ENCODE measurements at regions not wholly inside any gene's neighbourhood (a gene's known extent, or its start where the extent isn't known, plus 50 kb on each side); places are given as distances from the start of the nearest gene placed in this dataset.

DNA sequence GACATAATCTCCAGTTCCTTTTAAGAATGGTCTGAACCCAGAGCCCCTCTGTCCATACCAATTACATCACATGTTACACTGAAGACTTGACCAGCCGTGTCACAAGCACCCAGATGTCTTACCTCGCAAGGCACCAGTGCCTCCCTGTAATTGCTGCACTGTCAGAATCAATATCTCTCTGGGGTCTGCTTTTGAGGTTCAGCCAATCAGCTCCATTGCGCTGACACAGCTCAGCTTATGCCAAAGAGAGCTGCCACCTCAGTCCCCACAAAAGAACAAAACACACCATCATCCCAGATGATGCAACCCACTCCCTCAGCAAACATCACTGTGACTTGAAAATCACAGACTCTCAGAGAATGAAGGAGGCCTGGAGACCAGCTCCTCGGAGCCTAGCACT, 82.5 kb upstream of the SORBS2 start:
- no peak for DNase-seq (ENCODE audit: low spot score)

DNA sequence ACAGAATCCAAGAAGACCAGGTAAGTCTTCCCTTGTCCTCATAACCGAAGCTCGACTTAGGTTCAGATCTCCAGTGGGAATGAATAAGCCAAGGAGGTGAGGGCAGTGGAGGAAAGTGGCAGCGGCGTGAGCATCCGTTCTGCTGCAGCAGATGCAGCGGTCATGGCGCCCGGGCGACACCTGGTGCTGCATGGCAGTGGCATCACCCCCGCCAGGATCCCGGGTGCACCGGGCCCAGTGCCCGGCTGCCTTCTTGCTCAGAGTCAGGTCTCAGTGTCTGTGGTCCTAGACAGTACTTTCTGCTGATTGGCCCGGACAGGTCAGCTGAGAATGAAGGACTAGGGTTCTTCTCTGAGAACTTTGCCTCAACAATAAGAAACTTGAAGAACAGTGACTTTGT, 83.4 kb upstream of the SORBS2 start:
- no peak for DNase-seq (ENCODE audit: low spot score)

DNA sequence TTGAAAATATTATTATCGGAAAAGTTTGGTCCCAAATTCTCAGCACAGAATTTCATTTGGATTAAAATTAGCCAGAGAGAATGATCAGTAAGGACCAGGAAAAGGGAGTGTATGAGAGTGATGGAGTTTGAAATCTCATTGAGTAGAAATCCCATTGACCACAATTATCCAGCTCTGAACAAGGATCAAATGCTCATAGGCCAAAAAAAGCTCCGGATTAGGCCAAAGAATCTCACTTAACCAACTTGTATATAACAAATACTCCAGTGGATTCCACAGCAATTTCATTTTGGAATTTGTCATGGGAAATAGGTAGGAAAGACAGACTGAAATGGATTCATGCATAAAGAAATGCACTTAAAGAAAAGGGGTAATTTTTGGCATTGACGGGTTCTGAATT, 83.9 kb upstream of the SORBS2 start:
- DNase-seq (ENCODE audit: low spot score): no peak

DNA sequence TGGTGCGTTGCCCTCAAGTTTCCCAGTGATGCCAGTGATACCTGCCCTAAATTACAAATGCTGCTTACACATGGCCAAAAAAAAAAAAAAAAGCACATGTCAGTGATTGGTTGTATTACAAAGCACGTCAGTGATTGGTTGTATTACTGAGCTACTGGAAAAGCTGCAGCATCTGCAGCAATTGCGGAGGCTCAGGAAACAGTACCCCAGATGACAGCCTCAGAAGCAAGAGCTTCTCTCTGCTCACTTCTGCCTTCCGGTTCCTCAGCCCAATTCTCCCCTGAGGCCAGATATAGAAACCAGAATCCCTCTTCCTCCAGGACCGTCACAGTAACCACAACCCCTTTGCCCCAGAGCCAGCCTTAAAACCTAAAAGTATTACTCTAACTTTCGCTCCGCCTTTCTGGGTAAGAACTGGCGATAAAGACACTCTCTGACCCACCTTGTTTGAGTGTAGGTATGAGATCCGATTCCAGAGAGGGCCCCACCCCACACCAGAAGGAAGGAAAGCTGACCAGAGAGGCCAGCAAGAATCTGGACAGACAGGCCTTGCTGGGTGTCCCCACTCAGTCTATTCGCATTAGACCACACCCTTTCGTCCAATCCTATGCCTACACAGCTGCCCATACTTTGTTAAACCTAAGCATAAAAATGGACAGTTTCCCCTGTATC, 85.0 kb upstream of the SORBS2 start:
- no peak for DNase-seq (ENCODE audit: low spot score)

DNA sequence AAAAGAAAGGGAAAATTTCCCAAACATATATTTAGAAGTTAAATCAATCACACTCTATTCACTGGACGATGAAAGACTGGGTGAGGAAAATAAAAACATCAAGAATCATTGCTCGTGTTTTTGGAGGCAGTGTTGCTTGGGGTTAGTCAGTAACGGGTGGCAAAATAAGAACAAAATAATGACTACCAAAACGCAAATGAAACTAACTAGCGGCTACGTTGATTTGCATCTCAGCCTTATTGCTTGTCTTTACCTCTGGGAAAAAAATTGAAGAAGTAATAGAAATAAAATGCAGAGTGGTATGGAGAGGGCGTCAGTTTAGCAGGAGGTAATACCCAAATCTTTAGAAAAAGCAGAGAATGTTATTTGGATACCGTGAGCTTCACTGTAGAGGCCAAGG, 86.4 kb upstream of the SORBS2 start:
- DNase-seq (ENCODE audit: low spot score): no peak

DNA sequence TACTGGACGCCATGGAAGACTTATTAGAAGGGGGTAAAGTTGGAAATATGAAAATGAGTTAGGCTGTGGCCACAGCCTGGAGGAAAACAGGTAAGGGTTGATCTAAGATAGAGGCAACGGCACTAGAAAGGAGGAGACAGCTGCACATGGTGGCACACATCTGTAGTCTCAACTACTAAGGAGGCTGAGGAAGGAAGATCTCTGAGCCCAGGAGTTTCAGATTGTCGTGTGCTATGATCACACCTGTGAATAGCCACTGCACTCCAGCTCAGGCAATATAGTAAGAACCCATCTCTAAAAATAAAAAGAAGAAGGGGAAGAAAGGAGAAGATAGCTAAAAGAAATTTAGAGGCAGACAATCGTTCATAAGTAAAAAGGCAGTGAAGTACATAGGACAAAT, 87.8 kb upstream of the SORBS2 start:
- no peak for DNase-seq (ENCODE audit: low spot score)

DNA sequence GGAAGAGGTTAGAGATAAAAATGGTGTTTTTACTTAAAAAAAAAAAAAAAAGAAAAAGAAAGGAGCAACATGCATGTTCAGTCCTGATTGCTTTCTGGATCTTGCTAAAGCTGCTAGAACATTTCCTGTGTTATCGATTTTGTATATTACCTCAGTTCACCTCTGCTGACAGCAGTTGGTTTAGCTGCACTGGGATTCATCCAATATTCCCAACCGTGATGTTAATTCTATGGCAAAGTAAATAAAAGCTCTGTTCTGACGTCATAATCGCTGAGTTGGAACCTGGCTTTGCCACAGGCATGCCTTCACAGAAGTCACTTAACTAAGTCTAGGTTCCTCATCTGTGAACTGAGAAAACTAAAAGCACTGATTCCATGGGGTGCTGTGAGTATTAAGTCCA, 90.7 kb upstream of the SORBS2 start:
- DNase-seq (ENCODE audit: low spot score): no peak

DNA sequence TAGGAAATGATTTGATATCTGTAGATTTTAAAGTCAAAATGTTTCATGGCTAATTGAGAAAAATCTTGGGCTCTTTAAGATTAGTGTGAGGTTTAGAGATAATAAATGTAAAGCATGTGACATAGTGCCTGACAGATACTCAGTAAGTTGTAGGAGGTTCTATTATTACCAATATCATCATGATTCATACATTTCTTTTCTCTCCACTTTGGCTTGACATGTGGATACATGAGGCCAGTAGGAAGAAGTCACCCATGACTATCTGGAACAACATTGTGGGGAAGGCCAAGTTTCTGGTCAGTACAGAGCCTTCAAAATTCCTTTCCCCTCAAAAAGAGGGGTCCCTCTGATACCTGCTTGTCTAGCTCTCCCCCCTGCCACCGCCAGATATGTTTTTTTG, 91.2 kb upstream of the SORBS2 start:
- no peak for DNase-seq (ENCODE audit: low spot score)

DNA sequence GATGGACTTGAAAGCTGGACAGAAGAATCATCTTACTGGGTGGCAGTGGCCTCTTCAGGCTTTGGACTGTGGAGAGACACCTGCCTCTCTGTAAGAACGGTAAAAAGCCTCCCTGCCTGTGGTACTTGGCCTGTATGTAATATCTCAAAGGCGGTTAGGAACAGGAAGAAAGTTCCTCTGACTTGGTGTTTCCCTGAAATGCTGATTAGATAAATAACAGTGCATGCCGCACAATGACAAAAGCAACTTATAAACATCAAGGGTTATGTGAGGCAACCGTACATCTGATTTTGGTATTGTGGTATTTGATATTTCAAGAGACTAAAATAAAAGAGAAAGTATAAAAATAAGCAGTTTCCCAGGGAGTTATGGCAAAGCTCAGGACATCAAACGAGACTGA, 92.4 kb upstream of the SORBS2 start:
- DNase-seq (ENCODE audit: low spot score): no peak

DNA sequence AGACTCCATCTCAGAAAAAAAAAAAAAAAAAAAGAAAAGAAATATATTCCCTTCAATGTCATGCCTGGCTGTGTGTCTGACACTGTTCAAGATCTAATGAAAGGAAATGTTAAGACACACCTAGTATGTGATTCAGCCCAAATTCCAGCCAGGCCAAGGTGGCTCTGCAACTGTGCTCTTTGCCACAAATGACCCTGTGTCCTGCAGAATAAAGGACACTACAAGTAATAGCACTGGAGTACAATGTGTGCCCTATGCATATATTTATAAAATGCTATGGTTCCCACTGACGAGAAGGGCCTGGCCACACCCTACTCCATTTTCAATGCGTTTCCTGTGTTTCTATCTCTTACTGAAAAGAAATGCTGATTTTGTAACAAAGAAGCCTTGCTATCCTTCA, 98.0 kb upstream of the SORBS2 start:
- DNase-seq (ENCODE audit: low spot score): no peak

DNA sequence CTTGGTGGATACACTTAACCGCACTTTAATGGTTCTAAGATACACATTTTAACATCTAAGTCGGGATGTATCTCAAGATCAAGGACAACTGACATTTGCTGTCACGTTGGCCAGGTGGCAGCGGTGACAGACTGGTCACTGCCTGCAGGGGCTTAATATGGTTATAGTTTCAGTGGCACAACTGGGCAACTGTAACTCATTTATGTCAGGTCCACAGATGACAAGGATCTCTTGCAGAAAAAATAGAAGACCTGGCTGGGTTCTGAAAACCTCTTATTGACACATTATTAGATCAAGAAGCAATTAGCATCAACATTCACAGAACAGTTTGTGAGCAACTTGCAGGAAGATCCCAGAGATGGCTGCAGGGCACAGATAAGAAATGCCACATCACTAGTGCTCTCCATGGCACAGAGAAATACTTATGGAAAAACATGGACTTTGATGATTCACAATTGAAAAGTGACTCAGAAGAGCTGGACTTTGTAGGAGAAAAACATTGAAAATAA, 99.6 kb upstream of the SORBS2 start:
- no peak for DNase-seq (ENCODE audit: low spot score)

DNA sequence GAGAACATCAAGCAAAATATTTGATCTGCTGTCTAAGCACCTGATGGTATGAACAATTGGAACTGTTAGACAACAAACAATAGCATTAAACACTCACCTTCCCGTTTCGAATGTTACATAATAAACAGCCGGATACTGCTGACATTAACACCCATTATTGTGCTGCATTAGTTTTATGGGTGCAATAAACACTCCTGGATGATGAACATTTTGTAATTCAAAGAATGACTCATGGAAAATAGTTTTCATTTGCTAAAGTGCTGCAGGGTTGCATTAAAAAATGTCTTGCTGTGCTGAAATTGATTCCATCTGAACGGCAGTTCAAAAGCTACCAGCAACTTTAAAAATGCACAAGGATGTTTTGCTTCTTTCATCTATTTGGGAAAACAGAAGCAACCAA, 100.8 kb upstream of the SORBS2 start:
- no peak for DNase-seq (ENCODE audit: low spot score)

DNA sequence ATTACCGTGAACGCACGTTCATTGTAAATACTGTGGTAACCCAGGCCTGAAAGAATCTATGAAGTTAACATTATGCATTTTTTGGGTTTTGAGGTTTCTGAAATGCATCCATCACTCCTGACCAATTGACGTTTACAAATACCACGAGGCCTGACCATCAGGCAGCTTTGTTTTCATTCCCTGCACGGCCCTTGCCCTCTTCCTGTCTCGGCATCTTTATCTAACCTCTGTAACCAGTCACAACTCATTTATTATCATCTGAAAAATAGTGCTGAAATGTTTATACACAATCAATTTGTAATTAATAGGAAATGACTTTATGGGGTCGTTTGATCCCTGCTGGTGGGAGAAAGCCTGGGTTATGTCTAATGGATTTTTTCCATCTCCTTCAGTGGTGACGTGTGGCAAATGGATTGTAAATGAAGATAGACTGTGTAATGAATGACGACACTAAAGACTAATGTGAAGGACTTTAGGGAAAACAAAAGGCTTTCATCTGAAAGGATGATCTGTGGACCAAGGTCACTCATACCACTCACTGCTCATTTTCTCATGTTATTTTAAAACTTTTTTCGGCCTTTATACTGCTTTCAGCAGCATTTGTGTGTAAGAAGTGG, 102.7 kb upstream of the SORBS2 start:
- no peak for DNase-seq (ENCODE audit: low spot score)

DNA sequence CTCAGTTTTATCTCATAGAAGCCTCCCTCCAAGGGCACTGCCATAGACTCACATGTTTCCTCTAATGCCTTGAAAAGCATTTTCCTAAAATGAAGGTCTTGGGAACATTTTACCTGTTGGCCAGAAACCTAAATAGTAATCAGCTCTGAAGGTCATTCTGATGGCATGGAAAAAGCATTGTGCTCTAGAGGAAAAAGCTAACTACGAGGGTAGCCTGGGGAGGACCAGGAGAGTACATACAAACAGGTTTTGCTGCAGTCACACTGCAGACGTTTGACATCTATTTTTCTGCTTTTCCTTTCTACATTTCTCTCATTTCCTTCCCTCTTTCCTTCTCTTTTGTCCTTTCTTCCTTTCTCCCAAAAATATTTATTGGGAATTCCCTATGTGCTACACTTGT, 103.3 kb upstream of the SORBS2 start:
- no peak for DNase-seq (ENCODE audit: low spot score)

DNA sequence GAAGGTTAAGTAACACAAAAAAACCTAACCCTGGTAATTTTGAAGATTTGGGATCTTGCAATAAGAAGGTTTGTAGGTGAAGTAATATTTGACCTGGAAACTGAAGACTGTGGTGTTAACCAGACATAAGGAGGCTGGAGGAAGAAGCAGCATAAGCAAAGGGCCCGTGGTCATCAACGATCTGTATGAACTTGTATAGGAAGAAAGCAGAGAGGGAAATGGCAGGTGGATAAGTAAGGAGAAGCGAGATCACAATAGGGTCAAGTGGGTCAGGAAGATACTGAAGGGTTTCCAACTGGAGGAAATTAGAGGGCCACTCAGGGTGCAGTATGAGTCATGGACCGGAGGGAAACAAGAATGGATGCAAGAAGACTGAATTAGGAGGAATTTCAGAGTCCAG, 103.8 kb upstream of the SORBS2 start:
- DNase-seq (ENCODE audit: low spot score): no peak

DNA sequence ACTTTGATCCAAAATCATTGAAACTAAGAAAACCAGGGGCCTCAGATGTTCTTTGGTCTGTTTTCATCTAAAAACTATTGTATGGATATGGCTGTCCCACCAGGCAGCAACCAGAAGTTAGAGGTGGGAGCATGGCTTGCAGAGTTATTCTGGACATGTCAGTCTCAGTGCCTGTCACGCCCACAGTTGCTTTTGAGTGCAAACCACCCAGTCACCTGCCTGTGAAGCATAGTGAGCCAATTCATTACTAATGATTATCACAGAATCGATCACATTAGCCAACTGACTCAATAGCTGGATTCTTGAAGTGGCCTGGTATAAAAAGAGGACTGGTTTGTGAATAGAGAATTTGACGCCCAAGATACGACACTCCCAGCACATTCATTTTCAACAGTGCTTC, 104.2 kb upstream of the SORBS2 start:
- DNase-seq (ENCODE audit: low spot score): no peak

DNA sequence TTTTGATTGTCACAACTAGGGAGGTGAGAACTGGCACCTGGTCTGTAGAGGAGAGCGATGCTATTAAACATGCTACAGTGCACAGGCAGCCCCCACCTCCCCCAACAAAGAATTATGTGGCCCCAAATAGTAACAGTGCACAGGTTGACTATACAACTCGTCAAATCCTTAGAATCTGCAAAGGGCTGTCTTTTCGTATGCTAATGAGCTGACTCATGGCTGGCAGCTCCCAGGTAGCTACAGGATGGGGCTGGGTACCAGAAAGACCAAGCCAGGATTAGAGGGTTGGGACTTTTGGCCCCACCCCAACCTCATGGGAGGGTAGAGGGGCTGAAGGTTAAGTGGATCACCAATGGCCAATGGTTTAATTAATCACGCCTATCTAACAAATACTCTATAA, 104.7 kb upstream of the SORBS2 start:
- no peak for DNase-seq (ENCODE audit: low spot score)

DNA sequence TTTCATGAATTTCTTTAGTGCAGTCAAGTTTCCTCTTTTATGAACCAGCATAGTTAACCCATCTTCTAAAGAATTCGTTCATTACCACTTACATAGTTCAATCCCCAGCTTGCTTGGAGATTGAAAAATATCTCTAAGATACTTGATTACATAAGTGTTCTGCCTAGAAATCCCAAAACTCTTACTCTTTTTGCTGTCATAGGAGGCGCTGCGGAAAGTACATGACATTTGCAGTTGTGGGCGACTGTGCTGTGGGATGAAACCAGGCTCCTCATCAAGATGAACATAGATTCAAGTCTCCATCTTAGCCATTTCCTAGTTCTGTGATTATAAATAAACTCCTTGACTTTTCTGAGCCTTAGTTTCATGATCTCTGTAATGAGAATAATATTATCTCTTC, 107.1 kb upstream of the SORBS2 start:
- DNase-seq (ENCODE audit: low spot score): no peak

DNA sequence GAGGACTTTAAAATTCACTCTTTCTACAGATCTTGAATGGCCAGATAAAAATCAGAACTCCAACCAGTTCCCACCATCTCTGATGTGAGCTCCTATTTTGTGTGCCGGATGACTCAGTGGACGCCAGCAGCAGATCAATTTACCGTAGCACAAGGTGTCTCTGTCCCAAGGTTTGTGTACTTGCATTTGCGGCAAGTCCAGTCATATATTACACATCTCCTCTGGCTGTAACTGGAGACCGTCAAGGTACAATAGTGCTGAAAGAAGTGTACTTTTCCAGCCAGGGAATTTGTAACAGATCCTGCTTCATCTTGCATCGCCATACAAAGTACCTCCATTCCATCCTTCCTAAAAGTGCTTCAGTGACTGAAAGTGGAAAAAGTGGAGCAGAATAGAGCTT, 108.2 kb upstream of the SORBS2 start:
- no peak for DNase-seq (ENCODE audit: low spot score)

DNA sequence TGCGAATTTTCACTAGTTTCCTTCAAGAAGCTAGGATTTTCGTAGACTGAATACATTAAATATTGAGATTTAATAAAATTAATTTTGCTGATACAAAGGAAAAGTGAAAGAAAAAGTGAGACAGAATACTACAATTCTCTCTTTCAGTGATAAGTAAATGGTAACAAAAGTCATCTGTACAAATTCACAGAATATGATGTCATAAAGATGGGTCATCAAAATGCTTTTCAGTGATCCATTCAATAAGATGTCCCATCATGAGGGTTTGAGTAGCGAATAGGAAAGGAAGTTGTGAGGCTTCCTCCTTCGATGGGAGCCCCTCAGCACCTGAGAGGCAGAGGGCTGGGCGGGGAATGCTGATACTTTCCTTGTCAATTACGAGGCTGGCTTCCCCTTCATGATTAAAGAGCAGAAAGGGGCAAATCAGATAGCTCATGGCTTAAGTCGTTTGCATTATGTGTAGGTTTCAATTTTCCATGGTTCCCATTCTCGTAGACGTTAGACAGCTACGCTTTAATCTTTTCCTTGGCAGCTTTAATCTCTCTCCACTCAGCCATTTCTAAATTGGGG, 108.8 kb upstream of the SORBS2 start:
- no peak for DNase-seq (ENCODE audit: low spot score)

DNA sequence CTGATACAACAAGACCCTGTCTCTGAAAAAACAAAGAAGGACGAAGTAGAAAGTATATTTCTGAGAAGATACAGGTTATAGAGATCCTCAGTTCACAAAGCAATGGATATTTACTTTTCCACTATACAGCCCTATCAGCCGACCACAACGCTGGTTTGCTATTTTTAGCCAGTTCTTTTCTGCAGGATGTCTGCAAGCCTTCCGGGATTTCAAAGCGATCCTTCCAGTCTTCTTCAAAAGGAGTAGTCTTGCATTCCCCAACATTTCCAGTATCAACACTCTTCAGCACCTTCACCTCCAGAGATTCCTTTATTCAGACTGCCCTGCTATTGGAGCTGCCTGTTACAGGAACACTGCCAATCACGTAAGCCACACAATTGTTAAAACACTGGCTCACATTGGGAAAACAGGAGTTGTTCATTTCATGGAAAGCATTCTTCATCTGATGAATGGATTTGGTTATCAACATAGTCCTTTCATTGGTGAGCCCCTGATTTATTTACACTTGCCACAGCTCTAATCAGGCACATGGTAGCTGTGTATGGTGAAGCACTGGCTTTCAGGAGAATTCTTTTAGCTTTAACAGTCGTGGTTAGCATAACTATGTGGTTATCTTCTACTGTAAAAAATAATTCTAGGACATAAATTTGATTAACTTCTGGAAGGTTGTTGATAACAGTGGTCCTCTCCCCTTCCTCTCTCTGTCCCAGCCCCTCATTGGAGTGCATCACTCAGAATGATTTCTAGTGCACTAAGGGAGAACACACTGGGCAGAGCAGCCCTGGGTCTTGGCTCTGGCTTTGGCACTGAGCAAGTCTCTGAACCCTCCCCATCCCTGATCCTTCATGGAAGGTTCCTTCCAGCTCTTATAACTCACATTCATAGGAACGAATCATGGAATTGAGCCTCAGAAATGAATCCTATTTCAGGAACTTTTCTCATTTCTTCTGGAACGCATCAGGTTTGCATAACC, 109.9 kb upstream of the SORBS2 start:
- DNase-seq (ENCODE audit: low spot score): no peak

DNA sequence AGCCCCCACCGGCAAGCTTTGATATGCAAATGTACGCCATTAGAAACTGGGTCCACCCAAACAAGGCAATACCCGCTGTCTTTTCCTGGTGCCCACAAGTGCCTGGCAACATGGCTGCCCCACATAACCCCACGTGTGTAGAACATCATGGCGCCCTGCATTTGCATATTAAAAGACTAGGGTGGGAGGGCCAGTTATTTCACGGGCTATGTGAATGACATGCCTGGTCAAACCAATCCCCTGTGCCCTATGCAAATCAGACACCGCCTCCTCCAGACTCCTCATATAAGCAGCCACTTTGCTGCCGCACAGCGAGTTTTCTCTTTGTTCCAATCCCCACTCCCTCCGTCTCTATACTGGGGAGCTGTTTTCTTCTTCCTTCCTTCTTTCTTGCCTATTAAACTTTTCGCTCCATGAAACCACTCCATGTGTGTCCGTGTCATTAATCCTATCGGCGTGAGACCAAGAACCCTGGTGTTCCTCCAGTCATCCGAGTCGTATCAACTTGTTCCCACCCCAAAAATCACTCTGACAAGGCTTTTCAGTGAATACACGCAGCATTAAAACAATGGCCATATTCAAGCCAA, 112.6 kb upstream of the SORBS2 start:
- no peak for DNase-seq (ENCODE audit: low spot score)

All from pons (tissue), 1 donor.